ENCODE measurements at regions not wholly inside any gene's neighbourhood (a gene's known extent, or its start where the extent isn't known, plus 50 kb on each side); places are given as distances from the start of the nearest gene placed in this dataset.
A peak's percentile ranks its signal among the peaks of the same experiment; 100 is the strongest.
"Not testable (repeated sequence)": the region's sequence is repeated elsewhere in the genome, so short reads cannot be mapped to it uniquely, and the experiment has no call there.

GRCh38 chr12:31162896-31163560 lies 89.4 kb downstream of the DDX11 start:
- DNase-seq, result not testable (repeated sequence)

GRCh38 chr12:31174293-31174692 lies 100.6 kb downstream of the DDX11 start:
- DNase-seq, result not testable (repeated sequence)

DNA sequence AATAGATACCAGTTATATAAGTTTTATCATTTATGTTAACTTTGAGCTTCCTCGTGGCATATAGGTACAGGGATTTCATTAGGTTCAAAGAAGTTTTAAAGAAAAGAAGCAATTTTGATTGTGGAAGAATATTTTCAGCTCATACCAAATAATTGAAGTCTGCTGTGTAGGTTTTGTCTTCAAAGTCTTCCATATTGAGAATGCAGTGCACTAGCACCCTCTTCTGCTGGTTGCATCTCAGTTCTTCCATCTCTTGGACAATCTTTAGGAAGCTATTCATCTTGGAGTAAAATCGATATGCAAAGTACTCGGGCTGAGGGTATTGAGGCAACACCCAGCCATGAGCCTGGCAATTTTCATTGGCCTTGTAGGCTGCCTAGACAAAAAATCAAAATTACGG lies 103.9 kb downstream of the DDX11 start:
- DNase-seq, result not testable (repeated sequence)

DNA sequence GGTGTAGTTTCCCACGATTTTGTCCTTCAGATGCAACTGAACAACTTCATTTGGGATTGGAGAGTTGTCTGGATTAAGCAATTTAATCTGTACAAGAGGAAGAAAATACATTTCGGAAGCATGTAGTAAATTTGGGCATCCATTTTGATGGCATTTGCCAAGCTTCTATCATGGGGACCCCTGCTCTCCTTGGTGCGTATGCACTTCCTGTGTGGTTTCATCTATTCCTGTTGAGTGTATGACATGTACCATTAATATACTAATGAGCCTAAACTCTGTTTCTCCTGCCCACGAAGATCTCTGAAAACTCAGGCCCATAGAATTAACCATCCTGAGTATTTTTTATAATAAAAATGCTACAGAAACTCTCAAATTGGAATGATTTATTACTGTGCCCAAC lies 105.2 kb downstream of the DDX11 start:
- not testable (repeated sequence) for DNase-seq

DNA sequence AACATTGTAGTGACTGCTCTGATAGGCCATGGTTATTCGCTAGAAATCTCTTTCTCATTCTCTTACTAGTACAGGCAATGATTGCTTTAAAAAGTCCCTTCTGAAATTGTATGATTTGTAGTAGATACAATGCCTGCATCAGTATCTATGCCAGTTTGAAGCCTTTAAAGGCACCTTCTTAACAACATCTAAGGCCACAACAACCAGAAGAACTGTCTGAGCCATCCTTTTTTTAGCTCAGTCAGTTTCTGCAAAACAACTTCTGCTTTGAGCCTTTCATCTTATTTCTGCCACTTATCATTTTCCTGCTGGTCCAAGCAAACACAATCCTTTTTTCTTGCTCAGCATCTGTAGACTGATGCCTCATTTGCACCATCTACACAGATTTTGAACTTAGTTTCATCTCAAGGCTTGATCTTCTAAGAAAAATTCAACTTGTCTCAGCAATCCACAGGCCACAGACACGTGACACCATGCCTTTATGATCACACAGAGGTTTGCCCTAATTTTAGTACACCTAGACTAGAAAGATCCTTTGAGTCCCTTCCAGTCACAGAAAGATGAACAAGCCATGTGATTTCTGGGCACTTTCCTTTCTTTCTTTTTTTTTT lies 106.1 kb downstream of the DDX11 start:
- not testable (repeated sequence) for DNase-seq

GRCh38 chr12:31182571-31182970 lies 108.9 kb downstream of the DDX11 start:
- not testable (repeated sequence) for DNase-seq

DNA sequence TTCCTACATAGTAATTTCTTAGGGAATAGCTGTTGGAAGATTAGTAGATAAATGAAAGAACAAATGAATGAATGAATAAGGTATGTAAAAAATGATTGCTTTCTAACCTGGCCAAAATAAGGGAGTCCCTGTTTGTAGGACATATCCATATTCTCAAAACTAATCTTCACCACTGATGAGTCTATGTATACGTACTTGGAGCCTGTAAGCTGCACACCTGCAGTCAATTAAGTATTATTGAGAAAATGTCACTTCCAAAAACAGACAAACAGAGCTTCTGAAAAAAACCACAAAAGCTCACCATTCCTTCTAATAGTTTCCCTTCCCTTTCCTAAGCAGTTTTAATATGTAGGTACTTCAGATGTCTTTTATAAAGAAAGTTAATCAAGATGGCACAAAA lies 109.4 kb downstream of the DDX11 start:
- not testable (repeated sequence) for DNase-seq

DNA sequence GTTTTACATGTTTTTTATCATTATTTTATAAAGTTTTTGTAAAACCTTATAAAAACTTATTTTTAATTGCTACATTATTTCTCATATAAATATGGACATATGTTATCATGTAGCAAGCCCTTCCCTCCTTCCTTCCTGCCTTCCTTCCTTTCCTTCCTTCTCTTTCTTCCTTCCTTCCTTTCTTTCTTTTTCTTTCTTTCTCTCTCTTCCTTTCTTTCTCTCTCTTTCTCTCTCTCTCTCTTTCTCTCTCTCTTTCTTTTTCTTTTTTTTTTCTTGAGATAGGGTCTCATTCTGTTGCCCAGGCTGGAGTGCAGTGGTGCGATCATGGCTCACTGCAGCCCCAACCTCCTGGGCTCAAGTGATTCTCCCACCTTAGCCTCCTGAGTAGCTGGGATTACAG lies 110.2 kb downstream of the DDX11 start:
- DNase-seq, result not testable (repeated sequence)

DNA sequence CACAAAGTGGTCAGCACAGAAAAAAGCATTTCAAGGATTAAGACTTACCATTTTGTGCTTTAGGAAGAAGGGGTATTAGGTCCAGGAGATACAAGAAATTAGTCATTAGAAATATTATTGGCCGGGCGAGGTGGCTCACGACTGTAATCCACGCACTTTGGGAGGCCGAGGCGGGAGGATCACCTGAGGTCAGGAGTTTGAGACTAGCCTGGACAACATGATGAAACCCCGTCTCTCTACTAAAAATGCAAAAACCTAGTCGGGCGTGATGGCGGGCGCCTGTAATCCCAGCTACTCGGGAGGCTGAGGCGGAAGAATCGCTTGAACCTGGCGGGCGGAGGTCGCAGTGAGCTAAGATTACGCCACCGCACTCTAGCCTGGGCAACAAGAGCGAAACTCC lies 111.0 kb downstream of the DDX11 start:
- not testable (repeated sequence) for DNase-seq

- DNase-seq, result not testable (repeated sequence)
Measured at GRCh38 chr12:31192689-31193088, 119.0 kb downstream of the DDX11 start.

DNA sequence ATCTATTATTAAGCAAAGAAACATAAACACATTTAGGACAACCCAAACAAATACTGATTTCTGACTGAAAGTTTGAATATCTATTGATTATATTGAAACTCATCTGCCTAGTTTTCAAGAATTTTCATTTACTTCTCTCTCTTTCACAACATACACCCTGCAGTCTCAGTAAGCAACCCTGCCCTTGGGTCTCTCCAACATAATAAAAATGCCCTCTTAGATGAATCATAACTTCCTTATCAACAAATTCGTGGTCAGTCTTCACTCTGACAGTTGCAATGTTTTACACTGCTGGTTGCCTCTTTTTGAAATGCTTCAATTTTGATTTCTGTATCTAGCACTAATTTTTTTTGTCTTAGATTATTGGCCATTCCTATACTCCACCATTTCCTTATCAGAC lies 122.0 kb downstream of the DDX11 start:
- peak; percentile 24 for DNase-seq

GRCh38 chr12:31199476-31199875 lies 125.8 kb downstream of the DDX11 start:
- not testable (repeated sequence) for DNase-seq

DNA sequence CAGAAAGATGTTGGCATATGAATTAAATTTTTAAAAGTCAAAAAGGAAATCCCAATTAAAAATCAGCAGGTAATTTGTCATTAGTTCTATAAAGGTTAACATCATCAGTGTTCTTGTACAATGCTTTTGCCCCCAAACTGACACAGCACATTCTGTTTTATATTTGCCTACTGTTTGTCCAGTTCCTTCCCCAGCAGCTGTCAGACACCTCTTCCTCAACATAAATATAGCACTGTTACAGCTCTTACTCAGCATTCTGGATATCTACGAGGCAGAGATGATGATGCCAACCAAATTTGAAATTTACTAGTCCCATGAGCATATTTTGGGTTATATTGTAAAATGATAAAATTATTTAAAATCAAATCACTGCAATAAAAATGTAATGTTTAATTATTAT lies 124.6 kb downstream of the SINHCAF start:
- no peak for DNase-seq

DNA sequence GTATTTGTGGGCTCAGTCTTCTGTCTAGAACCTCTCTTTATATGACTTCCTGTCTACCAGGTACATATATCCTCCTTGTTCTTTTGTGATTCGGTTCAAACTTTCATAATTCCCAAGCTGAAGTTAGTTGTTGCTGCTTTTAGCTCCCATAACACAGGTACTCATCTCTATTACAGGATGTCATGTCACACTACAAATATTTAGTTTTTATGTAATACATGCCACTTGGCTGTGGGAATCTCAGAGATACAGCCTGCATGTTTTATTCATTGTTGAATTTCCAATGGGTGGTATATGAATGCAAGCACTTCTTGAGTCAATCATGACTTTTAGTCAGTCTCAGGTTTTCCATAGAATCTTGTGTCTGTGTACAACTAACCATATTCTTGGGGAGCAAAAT lies 122.7 kb downstream of the SINHCAF start:
- DNase-seq, result no peak

DNA sequence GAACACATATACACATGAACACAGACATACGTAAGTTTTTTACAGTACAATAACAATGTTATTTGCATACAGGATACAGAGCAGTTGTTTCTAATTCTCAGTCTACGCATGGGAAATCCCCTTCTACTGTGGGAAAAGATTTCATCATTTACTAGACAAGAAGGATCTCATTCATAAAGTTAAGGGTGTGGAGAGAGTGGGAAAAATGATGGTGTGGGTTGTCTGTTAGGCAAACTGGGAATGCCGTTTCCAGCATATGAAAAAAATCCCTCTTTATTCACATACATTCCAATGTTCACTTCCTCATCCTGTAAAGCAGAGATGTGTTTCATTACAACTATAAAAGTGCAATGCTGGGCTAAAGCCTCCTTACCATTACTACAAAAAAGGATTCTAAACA lies 120.9 kb downstream of the SINHCAF start:
- DNase-seq, result no peak

DNA sequence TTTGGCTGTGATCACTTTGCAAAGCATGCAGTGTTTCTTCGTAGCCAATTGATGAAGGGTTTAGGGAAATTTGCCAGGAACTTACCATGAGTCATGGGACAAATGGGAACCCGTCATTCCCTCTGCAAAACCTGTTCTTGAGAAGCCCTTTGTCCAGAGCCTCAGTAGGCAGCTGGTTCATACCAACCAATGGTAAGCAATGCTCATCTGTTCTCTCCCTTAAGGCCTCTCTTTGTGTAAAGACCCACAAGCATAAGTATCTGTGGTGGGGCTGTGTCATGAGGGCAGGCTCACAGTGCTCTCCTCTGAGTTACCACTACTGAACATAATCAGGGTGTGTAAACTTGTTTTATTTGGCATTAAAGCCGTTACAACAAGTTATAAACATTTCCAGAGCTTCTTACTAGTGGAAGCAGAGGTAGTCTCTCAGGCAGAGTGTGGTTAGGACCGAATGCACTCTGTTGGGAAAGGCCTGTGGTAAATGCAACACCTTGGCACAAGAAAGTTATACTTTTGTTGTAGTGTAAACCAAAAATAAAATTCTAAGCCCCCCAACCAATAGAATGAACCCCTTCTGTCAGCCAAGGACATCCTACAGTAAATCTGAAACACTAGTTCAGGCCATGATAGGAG lies 119.8 kb downstream of the SINHCAF start:
- no peak for DNase-seq

DNA sequence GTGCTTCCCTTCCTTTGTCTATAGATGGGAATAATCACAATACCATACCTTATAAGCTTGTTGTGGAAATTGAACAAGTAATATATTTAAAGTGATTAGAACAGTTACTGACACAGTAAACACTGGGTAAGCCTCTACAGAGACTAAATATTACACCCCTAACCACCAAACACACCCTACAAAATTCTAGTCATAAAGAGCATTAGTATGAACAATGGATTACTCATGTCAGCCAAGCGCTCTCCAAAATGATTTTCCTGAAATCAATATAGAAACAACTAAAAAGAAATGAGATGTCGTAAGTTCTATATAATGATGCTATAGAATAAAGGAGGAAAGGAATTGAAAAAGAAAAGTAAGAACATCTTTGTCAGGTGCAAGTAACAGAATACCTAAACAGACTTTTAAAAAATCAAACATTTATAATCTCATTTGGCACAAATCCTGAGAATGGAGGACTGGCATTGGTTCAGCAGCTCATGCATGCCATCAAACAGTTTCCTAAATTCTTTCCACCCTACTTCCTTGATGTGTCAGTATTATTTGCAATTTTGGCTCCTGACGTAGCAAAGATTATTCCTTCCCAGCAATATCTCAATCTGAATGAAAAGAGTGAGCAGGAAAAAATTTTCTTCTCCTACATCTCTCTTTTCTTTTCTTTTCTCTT lies 118.0 kb downstream of the SINHCAF start:
- no peak for DNase-seq

- no peak for DNase-seq
Measured at GRCh38 chr12:31210104-31210503, 115.8 kb downstream of the SINHCAF start.

DNA sequence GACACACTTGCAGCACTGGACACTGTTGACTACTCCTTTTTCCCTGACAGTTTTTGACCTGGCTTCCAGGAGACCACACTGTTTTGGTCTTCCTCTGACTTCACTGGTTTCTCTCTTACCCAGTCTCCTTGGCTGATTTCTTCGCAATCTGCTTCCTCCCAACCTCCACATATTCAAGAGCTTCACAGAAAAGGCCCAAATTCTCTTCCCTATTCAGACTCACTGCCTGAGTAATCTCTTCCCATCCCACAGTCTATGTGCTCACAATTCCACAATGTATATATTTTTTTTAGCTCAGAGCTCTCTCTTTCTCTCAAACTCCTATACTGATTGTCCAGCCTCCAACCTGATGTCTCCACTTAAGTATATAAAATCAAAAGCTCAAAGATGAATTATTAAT lies 115.4 kb downstream of the SINHCAF start:
- no peak for DNase-seq

GRCh38 chr12:31214626-31215517 lies 111.1 kb downstream of the SINHCAF start:
- DNase-seq, result no peak

DNA sequence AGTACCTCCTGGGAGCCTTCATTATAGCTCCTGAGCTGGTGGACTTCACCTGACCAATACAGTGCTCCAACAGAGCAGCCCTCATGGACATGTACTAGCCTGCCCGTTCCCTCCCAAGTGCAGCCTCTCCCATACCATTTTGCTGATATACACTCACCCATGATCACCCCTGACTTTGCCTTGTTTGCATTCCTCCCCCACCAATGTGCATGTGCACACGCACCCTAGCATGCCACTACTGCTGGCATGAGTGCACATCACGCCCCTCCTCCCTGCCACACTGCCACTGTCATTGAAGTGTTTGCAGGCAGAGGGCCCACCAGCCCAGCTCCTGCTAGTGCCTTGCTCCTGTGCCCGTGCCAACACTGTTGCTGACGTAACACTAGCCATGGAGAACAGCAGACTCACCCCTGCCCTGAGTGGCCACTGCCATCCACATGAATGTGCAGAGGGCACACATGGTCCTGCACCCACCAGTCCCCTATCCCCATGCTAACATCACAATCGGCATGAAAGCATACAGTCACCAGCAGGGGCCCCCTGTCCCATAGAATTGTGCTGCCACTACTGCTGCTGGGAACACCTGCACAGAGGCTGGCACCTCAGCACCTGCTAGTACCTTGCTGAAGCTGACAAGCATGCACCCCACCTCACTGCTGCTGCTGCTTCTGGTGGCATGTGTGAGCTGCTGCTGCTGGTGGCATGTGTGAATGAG lies 110.3 kb downstream of the SINHCAF start:
- DNase-seq, result no peak

DNA sequence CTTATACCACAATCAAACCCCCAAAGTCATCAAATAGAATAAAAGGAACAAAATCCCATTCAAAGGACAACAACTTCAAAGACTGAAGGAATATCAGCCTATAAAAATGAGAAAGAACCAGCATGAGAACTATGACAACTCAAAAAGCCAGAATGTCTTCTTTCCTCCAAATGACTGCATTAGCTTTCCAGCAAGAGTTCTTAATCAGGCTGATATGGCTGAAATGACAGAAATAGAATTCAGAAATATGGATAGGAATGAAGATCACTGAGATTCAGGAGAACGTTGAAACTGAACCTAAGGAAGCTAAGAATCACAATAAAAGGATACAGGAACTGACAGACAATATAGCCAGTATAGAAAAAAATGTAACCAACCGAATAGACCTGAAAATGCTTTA lies 109.5 kb downstream of the SINHCAF start:
- no peak for DNase-seq
